OCI-LY7 (cell line): ENCODE measurements at regions not wholly inside any gene's neighbourhood (a gene's known extent, or its start where the extent isn't known, plus 50 kb on each side); places are given as distances from the start of the nearest gene placed in this dataset.
"Not testable (repeated sequence)": the region's sequence is repeated elsewhere in the genome, so short reads cannot be mapped to it uniquely, and the experiment has no call there.

ENCODE experiments used
- BruUV-seq: library from RNA; stranded (reverse); fragments of 400-500 nt; replicated peaks from 2 replicates; lab custom pipeline; 2021; lab: Mats Ljungman, UMichigan
- CTCF ChIA-PET: fragments of 300-600 bp; sonication (Branson Sonifier 250); formaldehyde crosslinking; loops from one replicate; lab custom pipeline; 2022; ENCODE audit warnings: antibody characterized with exemption; ENCODE audit not compliant: unreplicated experiment; lab: Charles Lee
- POLR2A ChIA-PET: fragments of 300-600 bp; sonication (Branson Sonifier 250); formaldehyde crosslinking; loops from one replicate; lab custom pipeline; 2022; ENCODE audit warnings: antibody characterized with exemption; lab: Charles Lee
- DNase-seq: peaks from one replicate; pipeline ENCODE4 v3.0.0-alpha.2; 2015; ENCODE audit warnings: low spot score
- H2AFZ ChIP-seq: fragments of 200-600 bp; sonication (generic), shearing (Covaris generic); 2 replicates; pipeline ENCODE4 v1.6.1; 2014; ENCODE audit warnings: mild to moderate bottlenecking, antibody characterized with exemption, low read length, moderate library complexity
- H3K27ac ChIP-seq: fragments of 200-600 bp; sonication (generic); 2 replicates; pipeline ENCODE4 v1.5.1; 2014; ENCODE audit warnings: mixed run types, low read depth, mild to moderate bottlenecking, moderate library complexity, low read length, inconsistent platforms; ENCODE audit not compliant: poor library complexity, severe bottlenecking
- H3K36me3 ChIP-seq: fragments of 200-600 bp; sonication (generic); 2 replicates; pipeline ENCODE4 v1.6.1; 2014; ENCODE audit warnings: mild to moderate bottlenecking, antibody characterized with exemption, low read length, moderate library complexity, mixed read lengths; ENCODE audit not compliant: insufficient read depth
- H3K4me1 ChIP-seq: fragments of 200-600 bp; sonication (generic); 2 replicates; pipeline ENCODE4 v1.5.1; 2014; ENCODE audit warnings: mild to moderate bottlenecking, low read length; ENCODE audit not compliant: insufficient read depth, poor library complexity, severe bottlenecking
- H3K4me2 ChIP-seq: fragments of 200-600 bp; sonication (generic); 2 replicates; pipeline ENCODE4 v1.6.1; 2014; ENCODE audit warnings: mild to moderate bottlenecking, low read length
- H3K4me3 ChIP-seq: fragments of 200-600 bp; sonication (generic); 2 replicates; pipeline ENCODE4 v1.5.1; 2014; ENCODE audit warnings: mild to moderate bottlenecking, low read depth, low read length; ENCODE audit not compliant: poor library complexity, severe bottlenecking
- H3K79me2 ChIP-seq: fragments of 200-600 bp; sonication (generic); 2 replicates; pipeline ENCODE4 v1.6.1; 2016; ENCODE audit warnings: low read depth, mild to moderate bottlenecking, low read length, moderate library complexity, mixed read lengths; ENCODE audit not compliant: insufficient read depth
- H3K9me2 ChIP-seq: fragments of 200-600 bp; sonication (generic); 2 replicates; pipeline ENCODE4 v1.6.1; 2016; ENCODE audit warnings: mild to moderate bottlenecking, low read length, mixed read lengths; ENCODE audit not compliant: insufficient read depth
- H3K9me3 ChIP-seq: fragments of 200-600 bp; sonication (generic); 2 replicates; pipeline ENCODE4 v1.6.1; 2014; ENCODE audit warnings: mild to moderate bottlenecking, mixed run types, low read length, mixed read lengths
- H4K20me1 ChIP-seq: fragments of 200-600 bp; sonication (generic); 2 replicates; pipeline ENCODE4 v1.6.1; 2014; ENCODE audit warnings: mild to moderate bottlenecking, antibody characterized with exemption, low read length, moderate library complexity, mixed read lengths; ENCODE audit not compliant: insufficient read depth
- EZH2phosphoT487 ChIP-seq: fragments of 200-600 bp; sonication (generic); IDR thresholded peaks from 2 replicates; pipeline ENCODE4 v1.6.1; 2018; ENCODE audit warnings: low read depth, borderline replicate concordance, mild to moderate bottlenecking, mixed run types, antibody characterized with exemption, low read length, moderate library complexity, mixed read lengths
- intact Hi-C: fragments of 100-400 bp; cut with micrococcal nuclease; formaldehyde crosslinking; loops from one replicate; pipeline ENCODE4 v1.10.0; 2022; ENCODE audit not compliant: unreplicated experiment
- TF ChIP-seq, protein P1 (sequence below): fragments of 200-600 bp; sonication (generic); conservative IDR thresholded peaks from 2 replicates; pipeline ENCODE4 v1.5.1; 2014; ENCODE audit warnings: mild to moderate bottlenecking, antibody characterized with exemption, low read length, moderate library complexity, mixed read lengths

DNA sequence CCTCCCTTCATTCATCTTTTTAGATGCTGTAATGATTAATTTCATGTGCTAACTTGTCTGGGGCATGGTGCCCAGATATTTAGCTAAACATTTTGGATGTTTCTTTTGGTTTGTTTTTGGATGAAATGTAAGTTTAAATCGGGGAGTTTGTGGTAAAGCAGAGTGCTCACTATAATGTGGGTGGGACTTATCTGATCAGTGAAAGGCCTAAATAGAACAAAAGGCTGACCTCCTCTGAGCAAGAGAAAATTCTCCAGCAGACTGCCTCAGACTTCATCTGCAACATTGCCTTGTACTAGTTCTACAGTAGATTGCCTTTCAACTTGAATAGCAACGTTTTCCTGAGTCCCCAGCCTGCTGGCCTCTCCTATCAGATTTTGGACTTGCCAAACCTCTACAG lies 183.6 kb downstream of the S1PR1 start:
- H2AFZ ChIP-seq = no peak overlapping the region
- DNase-seq = no peak
- H3K79me2 ChIP-seq = no peaks in the 10 kb centered on the region
- no peak overlapping the region for H3K27ac ChIP-seq
- POLR2A ChIA-PET = interaction anchor here (0.7 to 2.5 kb wide), 4 partner anchors 10 to 846 kb away, joined by 3 to 13 read pairs (median 5); no protein-coding TSS in a partner anchor
- no peak for TF ChIP-seq EZH2phosphoT487
- TF ChIP-seq, protein P1, sequence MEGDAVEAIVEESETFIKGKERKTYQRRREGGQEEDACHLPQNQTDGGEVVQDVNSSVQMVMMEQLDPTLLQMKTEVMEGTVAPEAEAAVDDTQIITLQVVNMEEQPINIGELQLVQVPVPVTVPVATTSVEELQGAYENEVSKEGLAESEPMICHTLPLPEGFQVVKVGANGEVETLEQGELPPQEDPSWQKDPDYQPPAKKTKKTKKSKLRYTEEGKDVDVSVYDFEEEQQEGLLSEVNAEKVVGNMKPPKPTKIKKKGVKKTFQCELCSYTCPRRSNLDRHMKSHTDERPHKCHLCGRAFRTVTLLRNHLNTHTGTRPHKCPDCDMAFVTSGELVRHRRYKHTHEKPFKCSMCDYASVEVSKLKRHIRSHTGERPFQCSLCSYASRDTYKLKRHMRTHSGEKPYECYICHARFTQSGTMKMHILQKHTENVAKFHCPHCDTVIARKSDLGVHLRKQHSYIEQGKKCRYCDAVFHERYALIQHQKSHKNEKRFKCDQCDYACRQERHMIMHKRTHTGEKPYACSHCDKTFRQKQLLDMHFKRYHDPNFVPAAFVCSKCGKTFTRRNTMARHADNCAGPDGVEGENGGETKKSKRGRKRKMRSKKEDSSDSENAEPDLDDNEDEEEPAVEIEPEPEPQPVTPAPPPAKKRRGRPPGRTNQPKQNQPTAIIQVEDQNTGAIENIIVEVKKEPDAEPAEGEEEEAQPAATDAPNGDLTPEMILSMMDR = no peak
- no peak overlapping the region for H3K4me2 ChIP-seq
- BruUV-seq = no TSS peak
- H3K36me3 ChIP-seq = no peaks in the 10 kb centered on the region
- no peaks in the 10 kb centered on the region for H4K20me1 ChIP-seq
- no peaks in the 10 kb centered on the region for H3K4me1 ChIP-seq
- CTCF ChIA-PET = no interaction called here
- H3K4me3 ChIP-seq = no peak overlapping the region
- intact Hi-C loops = no loop called here
- H3K9me2 ChIP-seq = no peaks in the 10 kb centered on the region
- peaks cover 10% of the 10 kb centered on the region; the same call in 1 of the 2 replicates for H3K9me3 ChIP-seq

- H3K27ac ChIP-seq, H3K9me3 ChIP-seq, H3K4me2 ChIP-seq, CTCF ChIA-PET, H3K9me2 ChIP-seq, H3K4me1 ChIP-seq, H2AFZ ChIP-seq, intact Hi-C loops, H3K36me3 ChIP-seq, H4K20me1 ChIP-seq, H3K4me3 ChIP-seq, DNase-seq, BruUV-seq, H3K79me2 ChIP-seq: not testable (repeated sequence)
- POLR2A ChIA-PET = interaction anchor here (0.6 kb wide), 1 partner anchor 168 kb away, joined by 4 read pairs; no protein-coding TSS in a partner anchor
These were observed 191.3 kb downstream of the S1PR1 start for GRCh38 chr1:101428083-101428482.

GRCh38 chr1:101428562-101428961 lies 191.7 kb downstream of the S1PR1 start:
- no peak for TF ChIP-seq EZH2phosphoT487
- TF ChIP-seq, protein P1 = no peak
- Histone ChIP-seq H3K79me2 (no peaks in the 10 kb centered on the region), H3K4me2 (no peak overlapping the region), H3K4me1 (no peaks in the 10 kb centered on the region), H3K9me2 (no peaks in the 10 kb centered on the region), H2AFZ (no peak overlapping the region), H3K36me3 (no peaks in the 10 kb centered on the region), H3K9me3 (peaks cover 7% of the 10 kb centered on the region; the same call in 1 of the 2 replicates), H3K4me3 (no peak overlapping the region), H3K27ac (no peak overlapping the region), H4K20me1 (no peaks in the 10 kb centered on the region)
- CTCF ChIA-PET = no interaction called here
- DNase-seq = no peak
- intact Hi-C loops = no loop called here
- no TSS peak for BruUV-seq
- POLR2A ChIA-PET = no interaction called here
